ENCODE measurements at regions not wholly inside any gene's neighbourhood (a gene's known extent, or its start where the extent isn't known, plus 50 kb on each side); places are given as distances from the start of the nearest gene placed in this dataset.

DNA sequence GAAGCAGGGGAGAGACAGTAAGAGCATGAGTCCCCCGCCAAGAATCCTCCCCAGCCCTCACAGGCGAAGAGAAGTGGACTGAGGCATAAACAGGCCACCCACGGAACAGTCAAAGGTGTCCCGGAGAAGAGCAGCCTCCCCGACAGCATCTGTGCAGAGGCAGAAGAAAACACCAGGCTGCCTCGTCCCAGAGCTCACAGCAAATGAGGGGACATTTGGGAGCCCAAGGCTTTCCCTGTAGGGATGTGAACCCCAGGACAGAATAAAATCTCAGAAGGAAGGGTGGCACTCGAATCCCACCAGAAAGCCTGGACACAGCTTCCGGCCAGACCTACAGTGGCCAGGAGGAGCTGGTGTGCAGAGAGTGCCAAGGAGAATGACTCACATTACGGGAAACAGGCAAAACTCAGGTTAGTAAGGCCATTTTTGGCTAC is 90.4 kb downstream of the DLL1 start:
- TF ChIP-seq, protein P1, sequence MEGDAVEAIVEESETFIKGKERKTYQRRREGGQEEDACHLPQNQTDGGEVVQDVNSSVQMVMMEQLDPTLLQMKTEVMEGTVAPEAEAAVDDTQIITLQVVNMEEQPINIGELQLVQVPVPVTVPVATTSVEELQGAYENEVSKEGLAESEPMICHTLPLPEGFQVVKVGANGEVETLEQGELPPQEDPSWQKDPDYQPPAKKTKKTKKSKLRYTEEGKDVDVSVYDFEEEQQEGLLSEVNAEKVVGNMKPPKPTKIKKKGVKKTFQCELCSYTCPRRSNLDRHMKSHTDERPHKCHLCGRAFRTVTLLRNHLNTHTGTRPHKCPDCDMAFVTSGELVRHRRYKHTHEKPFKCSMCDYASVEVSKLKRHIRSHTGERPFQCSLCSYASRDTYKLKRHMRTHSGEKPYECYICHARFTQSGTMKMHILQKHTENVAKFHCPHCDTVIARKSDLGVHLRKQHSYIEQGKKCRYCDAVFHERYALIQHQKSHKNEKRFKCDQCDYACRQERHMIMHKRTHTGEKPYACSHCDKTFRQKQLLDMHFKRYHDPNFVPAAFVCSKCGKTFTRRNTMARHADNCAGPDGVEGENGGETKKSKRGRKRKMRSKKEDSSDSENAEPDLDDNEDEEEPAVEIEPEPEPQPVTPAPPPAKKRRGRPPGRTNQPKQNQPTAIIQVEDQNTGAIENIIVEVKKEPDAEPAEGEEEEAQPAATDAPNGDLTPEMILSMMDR (IDR thresholded peaks at IDR 0.05; ENCODE audit: borderline replicate concordance, extremely low read depth, low read length, poor library complexity, severe bottlenecking): no peak
- TF ChIP-seq EZH2 (IDR thresholded peaks at IDR 0.05; ENCODE audit: borderline replicate concordance, low read depth, low read length, severe bottlenecking): no peak

Measured in DND-41 (cell line).